IPS-18c (cell line): ENCODE measurements at regions not wholly inside any gene's neighbourhood (a gene's known extent, or its start where the extent isn't known, plus 50 kb on each side); places are given as distances from the start of the nearest gene placed in this dataset.
"Not testable (repeated sequence)": the region's sequence is repeated elsewhere in the genome, so short reads cannot be mapped to it uniquely, and the experiment has no call there.

Experiments
- H3K4me3 ChIP-seq: 2 replicates; pipeline ENCODE4 v1.7.0; 2013; ENCODE audit warnings: low read depth, mild to moderate bottlenecking, low read length, moderate library complexity; ENCODE audit not compliant: insufficient read depth
- H3K9me3 ChIP-seq: one replicate; pipeline ENCODE4 v1.6.1; 2013; ENCODE audit warnings: mild to moderate bottlenecking, low read length, moderate library complexity; ENCODE audit not compliant: control insufficient read depth, insufficient read depth

- Histone ChIP-seq H3K9me3 (peaks cover 2% of the 10 kb centered on the region), H3K4me3 (no peak overlapping the region)
Measured at GRCh38 chrX:114272096-114272686, 311.7 kb upstream of the HTR2C start.

GRCh38 chrX:114270371-114270770, 313.5 kb upstream of the HTR2C start:
- H3K9me3 ChIP-seq, H3K4me3 ChIP-seq: not testable (repeated sequence)

- H3K9me3 ChIP-seq: peaks cover 2% of the 10 kb centered on the region
- H3K4me3 ChIP-seq: no peak overlapping the region
Measured at GRCh38 chrX:114268643-114269042, 315.2 kb upstream of the HTR2C start.

- Histone ChIP-seq H3K4me3 (no peak overlapping the region), H3K9me3 (peaks cover 2% of the 10 kb centered on the region)
Measured at GRCh38 chrX:114267142-114267541, 316.7 kb upstream of the HTR2C start.

- Histone ChIP-seq H3K9me3 (no peaks in the 10 kb centered on the region), H3K4me3 (no peak overlapping the region)
Measured at GRCh38 chrX:114252186-114252585, 331.7 kb upstream of the HTR2C start.

DNA sequence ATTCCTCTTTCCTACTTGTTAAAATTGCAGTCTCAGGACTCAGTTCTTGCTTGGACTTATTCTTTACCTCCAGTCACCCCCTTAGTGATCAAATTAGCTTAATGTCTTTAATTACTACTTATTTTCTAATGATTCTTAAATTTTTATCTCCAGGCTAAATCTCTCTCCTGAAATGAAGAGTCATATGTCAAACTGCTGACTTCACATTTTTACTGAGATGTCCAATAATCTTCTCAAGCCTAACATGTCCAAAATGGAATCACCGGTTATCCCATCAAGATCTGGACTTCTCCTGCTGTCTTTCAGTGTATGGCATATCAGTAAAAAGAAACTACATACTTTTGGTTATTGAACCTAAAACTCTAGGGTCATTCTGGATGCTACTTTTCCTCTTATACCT, 332.3 kb upstream of the HTR2C start:
- no peaks in the 10 kb centered on the region for H3K9me3 ChIP-seq
- H3K4me3 ChIP-seq: no peak overlapping the region

DNA sequence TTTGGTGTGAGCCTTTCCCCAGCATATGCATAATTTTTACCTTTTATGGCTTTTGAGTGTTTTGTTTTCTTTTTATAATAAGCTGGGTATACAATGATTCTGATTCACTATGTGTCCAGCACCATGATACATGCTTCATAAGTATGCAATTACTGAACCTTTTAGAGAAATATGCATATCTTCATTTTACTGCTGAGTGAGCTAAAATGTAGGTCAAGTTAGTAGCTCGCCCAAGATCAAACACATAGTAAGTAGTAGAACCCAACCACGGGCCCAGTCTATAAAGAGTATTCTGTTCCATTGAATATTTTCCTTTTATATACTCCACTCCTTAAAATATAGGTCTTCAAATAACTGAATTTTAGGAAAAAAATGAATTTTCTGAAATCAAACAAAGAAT, 362.4 kb upstream of the HTR2C start:
- Histone ChIP-seq H3K4me3 (no peak overlapping the region), H3K9me3 (no peaks in the 10 kb centered on the region)

DNA sequence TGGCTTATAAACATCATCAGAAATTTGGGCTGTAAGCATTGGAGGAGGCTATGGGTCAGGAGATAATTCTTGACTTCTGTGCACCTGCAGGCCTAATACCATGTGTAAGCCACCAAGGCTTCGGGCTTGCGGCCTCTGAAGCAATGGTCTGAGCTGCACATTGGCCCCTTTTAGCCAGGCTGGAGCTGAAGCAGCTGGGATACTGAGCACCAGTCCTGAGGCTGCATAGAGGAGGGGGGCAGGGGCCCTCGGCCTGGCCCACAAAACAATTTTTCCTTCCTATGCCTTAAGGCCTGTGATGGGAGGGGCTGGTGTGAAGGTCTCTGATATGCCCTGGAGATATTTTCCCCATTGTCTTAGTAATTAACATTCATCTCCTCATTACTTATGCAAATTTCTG, 373.0 kb upstream of the HTR2C start:
- H3K4me3 ChIP-seq: no peak overlapping the region

DNA sequence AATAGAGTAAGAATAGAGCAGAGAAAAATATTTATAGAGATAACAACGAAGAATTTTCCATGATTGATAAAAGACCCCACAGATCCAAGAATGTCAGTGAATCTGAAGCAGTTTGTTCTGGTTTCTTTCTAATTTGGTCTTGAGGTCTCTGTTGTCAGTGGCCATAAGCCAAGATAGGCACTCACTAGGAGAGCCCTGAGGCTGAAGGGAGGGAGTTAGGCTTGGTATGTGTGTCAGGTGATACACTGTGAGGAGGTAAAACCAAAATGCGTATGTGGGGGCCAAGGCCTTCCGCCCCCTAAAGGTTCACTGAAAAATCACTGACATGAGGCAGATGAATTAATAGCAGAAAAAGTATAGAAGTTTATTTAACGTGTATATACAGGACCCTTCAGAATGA, 382.3 kb upstream of the HTR2C start:
- peaks cover under 1% of the 10 kb centered on the region for H3K9me3 ChIP-seq
- no peak overlapping the region for H3K4me3 ChIP-seq

More for the DNA sequence above, 373.0 kb upstream of the HTR2C start:
- H3K9me3 ChIP-seq: no peaks in the 10 kb centered on the region

- Histone ChIP-seq H3K9me3 (no peaks in the 10 kb centered on the region), H3K4me3 (no peak overlapping the region)
Measured at GRCh38 chrX:114181195-114181594, 402.7 kb upstream of the HTR2C start.

- Histone ChIP-seq H3K4me3 (no peak overlapping the region), H3K9me3 (no peaks in the 10 kb centered on the region)
Measured at GRCh38 chrX:114178126-114178525, 405.8 kb upstream of the HTR2C start.

DNA sequence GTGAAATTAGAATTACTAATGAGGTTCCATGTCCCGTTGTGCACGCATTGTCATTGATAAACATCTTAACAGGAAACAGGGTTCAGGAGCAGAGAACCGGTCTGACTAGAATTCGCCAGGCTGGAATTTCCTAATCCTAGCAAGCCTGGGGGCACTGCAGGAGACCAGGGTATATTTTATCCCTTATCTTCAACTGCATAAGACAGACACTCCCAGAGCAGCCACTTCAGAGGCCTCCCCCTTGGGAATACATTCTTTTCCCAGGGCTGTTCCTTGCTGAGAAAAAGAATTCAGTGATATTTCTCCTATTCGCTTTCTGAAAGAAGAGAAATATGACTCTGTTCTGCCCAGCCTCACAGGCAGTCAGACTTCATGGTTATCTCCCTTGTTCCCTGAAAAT, 416.6 kb upstream of the HTR2C start:
- H3K4me3 ChIP-seq, H3K9me3 ChIP-seq: not testable (repeated sequence)

GRCh38 chrX:114166601-114167000, 417.3 kb upstream of the HTR2C start:
- Histone ChIP-seq H3K9me3 (peaks cover 4% of the 10 kb centered on the region), H3K4me3 (no peak overlapping the region)

DNA sequence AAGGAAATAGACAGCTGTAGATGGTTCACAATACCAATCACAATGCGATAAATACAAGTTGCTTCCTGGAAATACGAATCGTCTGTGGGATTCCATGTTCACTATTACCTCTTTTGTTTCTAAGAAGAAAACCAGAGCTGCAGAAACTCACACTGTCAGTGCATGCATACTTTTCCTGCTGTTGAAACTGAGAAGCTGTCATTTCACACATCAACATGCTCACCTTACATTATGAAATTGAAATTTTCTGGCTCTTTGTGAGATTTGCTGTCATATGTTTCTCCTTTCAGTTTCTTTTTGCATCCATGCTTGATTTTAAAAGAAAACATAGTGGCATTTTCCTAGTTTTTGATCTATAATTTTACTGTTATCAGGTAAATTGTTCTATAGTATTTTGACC, 418.3 kb upstream of the HTR2C start:
- Histone ChIP-seq H3K9me3 (peaks cover 4% of the 10 kb centered on the region), H3K4me3 (no peak overlapping the region)

DNA sequence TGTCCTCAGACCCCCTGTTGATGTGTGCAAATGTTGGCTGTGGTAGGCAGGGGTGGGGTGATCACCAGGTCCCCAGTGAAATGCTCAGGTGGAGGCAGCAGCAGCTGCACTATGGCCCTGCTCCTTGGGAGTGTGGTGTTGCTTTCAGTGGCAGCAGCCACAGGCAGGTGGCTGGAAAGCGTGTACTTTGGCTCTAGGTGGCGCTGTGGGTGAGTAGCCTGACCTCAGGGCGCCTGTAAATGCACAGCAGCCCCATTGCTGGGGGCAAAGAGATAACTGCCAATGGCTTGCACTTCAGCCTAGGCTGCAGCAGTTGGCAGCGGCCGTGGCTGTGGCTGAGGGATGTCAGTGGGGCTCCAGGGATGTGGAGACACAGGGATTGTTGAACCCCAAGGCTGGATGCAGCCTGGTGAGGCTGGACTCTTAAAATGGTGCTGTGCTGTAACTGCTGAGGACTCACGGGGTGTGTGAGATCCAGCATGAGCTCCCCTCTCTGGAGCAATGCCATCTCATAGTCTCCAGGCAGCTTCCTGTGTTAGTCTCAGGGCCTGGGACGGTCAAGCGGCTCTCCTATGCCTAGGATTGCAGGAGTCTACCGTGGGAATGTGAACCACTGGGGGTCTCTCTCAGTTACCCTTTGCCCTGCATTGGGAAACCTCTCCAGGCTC, 421.7 kb upstream of the HTR2C start:
- Histone ChIP-seq H3K9me3 (no peaks in the 10 kb centered on the region), H3K4me3 (no peak overlapping the region)

DNA sequence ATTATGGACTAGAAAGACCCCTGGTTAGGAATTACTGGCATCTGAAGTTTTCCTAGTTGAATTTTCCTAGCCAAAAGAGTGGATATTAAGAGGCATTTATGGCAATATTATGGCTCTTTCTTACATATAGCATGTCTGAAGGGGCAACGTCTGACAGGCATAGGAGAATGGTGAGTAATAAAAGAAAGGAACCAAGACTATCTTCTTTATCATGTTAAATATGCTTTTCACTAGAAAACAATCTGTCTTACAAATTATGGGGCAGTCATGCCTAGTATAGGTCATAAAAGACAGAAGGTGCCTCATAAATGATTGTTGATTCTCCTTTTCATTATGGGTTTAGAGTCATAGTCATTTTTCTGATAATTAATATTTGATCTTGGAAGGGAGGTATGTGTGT, 431.1 kb upstream of the HTR2C start:
- Histone ChIP-seq H3K9me3 (no peaks in the 10 kb centered on the region), H3K4me3 (no peak overlapping the region)

- no peak overlapping the region for H3K4me3 ChIP-seq
Measured at GRCh38 chrX:114152130-114152529, 431.8 kb upstream of the HTR2C start.

DNA sequence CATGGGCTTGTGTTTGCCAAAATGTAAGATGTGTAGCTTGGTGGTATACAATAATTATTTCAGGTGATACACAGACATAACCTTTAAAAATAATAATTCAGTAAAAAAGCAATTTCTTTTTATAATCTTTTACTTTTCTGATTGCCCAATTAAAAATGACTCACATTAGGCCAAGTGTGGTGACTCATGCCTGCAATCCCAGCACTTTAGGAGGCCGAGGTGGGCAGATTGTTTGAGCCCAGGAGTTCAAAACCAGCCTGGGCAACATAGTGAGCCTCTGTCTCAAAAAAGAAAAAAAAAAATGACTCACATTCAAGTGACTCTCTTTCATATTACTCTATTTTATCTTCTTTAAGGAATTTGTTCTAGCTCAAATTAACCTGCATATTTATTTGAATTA, 449.4 kb upstream of the HTR2C start:
- no peak overlapping the region for H3K4me3 ChIP-seq
- no peaks in the 10 kb centered on the region for H3K9me3 ChIP-seq

More at GRCh38 chrX:114152130-114152529, 431.8 kb upstream of the HTR2C start:
- no peaks in the 10 kb centered on the region for H3K9me3 ChIP-seq
